GM21737 (cell line): ENCODE measurements at regions not wholly inside any gene's neighbourhood (a gene's known extent, or its start where the extent isn't known, plus 50 kb on each side); places are given as distances from the start of the nearest gene placed in this dataset.
"Not testable (repeated sequence)": the region's sequence is repeated elsewhere in the genome, so short reads cannot be mapped to it uniquely, and the experiment has no call there.

Source experiments
- ATAC-seq: cut with Tn5 transposase; IDR thresholded peaks from one replicate; pipeline ENCODE4 v1.9.1; 2021; ENCODE audit warnings: mild to moderate bottlenecking, moderate library complexity; ENCODE audit not compliant: unreplicated experiment

DNA sequence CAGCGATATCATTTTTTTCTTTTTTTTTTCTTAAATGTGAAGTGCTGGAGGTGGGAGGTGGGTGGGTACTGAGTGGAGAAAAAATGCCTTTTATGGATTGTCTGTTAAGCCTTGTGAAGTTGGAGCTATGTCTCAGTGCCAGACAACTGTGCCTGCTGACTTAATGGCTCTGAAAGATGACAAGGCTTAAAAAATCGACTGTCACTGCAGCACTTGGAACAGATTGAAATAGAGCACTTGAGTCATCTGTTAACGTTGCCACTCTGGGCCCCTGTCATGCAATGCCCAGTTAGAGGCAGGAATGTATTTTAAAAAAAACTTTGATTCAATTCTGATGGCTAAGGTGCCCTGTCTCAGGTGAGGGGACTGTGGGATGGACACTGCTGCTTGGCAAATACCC is 108.2 kb upstream of the HS3ST2 start:
- no peak for ATAC-seq

DNA sequence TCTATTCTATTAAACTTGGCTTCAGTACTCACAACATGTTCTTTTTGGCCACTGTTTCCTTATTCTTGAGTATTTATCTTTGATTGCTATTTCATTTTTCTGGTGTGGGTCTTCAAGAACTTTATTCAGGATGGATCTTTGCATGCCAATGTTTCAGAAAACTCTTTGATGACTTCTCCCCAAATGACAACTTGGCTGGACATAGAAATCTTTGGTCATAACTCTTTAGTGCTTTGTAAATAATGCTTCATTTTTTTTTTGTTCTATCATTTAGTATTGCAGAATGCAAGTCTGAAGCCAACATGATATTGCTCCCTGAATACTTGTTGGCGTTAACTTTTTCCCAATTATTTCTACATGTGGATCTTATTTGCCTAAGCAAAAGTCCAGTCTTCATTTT is 103.6 kb upstream of the HS3ST2 start:
- ATAC-seq: no peak

DNA sequence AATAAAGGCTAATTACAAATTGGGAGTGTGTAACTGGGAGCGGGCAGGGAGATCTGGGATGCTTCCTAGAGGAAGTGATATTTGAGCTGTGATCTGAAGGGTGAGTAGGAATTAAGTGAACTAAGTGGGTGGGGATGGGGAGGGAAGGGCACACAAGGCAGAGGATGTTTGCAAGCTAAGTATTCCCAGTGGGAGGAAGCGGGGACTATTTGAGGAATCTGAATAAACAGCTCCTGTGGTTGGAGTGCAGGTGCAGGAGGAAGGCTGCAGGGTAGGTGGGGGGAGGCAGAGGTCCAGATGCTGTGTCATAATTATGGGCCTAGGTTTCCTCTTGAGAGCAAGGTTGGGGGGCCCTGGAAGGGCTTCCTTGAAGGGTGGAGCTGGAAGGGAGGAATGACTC is 102.1 kb upstream of the HS3ST2 start:
- no peak for ATAC-seq

DNA sequence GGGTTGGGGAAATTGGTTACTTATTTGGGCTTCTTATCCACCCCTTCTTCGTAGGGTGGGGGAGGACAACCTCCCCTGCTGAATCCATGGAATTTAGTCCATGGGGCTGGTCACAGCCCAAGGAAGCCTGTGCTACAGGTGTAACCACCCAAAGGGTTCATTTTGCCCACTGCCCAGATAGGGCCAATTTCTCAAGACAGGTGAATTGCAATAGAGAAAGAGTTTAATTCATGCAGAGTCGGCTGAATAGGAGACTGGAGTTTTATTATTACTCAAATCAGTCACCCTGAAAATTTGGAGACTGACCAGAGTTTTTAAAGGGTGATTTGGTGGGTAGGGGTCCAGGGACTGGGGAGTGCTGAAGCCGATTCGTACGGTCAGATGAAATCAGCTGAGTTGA is 101.5 kb upstream of the HS3ST2 start:
- no peak for ATAC-seq

DNA sequence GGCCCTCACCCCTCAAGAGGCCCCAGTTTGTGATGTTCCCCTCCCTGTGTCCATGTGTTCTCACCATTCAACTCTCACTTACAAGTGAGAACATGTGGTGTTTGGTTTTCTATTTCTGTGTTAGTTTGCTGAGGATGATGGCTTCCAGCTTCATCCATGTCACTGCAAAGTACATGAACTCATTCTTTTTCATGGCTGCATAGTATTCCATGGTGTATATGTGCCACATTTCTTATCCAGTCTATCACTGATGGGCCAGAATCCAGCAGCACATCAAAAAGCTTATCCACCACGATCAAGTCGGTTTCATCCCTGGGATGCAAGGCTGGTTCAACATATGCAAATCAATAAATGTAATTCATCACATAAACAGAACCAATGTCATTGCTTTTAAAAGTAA is 95.4 kb upstream of the HS3ST2 start:
- not testable (repeated sequence) for ATAC-seq

DNA sequence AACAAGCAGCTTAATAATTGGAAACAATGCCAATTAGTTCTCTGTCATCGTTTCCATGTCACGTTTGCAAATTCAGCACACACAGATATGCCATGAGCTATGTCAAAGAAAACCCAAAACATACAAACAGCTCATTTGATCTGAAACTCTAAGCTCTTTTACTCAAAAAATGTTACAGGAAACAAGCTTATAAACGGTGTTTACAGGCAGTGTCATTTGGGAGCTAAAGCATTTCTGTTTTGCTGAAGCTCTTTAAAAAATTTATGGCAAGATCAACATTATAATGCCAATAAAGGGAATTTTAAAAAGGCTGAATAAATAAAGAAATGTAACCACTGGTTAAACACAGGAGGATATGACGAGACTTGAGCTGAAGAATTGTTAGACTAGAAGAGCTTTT is 94.0 kb upstream of the HS3ST2 start:
- ATAC-seq: no peak

DNA sequence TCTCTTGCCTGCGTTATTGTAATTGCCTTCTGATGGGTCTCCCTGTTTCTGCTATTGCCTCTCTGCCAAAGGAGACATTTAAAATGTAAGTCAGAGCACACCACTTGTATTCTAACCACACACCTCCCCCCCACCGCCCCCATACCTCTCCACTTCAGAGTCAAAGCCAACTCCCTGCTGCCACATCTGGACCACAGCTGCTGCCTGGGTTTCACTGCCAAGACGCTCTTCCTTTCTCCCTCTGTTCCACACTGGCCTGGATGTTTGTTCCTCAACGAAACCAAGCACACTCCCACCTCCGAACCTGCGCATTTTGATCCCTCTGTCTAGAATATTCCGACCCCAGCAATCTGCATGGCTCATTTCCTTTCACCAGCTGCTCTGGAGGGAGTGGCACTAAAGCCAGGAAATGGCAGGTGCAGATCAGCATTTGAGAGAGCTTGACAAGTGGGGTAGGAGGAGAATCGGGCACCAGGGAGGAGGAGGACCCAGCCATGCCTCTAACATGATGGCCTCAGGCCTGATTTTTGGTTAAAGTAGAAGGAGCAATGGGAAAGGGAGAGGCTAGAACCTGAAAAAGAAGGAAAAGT is 92.4 kb upstream of the HS3ST2 start:
- ATAC-seq: no peak

DNA sequence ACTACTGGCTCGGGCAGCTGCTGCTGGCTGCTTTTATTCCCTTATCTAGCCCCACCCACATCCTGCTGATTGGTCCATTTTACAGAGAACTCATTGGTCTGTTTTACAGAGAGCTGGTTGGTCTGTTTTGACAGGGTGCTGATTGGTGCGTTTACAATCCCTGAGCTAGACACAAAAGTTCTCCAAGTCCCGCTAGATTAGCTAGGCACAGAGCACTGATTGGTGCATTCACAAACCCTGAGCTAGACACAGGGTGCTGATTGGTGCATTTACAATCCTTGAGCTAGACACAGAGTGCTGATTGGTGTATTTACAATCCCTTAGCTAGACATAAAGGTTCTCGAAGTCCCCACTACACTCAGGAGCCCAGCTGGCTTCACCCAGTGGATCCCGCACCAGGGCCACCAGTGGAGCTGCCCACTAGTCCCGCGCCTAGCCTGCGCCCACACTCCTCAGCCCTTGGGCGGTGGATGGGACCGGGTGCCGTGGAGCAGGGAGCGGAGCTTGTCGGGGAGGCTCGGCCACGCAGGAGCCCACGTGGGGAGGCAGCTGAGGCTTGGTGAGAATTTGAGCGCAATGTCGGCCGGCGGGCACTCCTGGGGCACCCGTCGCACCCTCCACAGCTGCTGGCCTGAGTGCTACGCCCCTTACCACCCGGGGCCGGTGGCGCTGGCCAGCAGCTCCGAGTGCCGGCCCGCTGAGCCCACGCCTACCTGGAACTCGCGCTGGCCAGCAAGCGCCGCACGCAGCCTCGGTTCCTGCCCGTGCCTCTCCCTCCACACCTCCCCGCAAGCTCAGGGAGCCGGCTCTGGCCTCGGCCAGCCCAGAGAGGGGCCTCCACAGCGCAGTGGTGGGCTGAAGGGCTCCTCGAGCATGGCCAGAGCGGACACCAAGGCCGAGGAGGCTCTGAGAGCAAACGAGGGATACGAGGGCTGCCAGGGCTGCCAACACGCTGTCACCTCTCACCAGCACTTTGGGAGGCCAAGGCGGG is 91.1 kb upstream of the HS3ST2 start:
- not testable (repeated sequence) for ATAC-seq

DNA sequence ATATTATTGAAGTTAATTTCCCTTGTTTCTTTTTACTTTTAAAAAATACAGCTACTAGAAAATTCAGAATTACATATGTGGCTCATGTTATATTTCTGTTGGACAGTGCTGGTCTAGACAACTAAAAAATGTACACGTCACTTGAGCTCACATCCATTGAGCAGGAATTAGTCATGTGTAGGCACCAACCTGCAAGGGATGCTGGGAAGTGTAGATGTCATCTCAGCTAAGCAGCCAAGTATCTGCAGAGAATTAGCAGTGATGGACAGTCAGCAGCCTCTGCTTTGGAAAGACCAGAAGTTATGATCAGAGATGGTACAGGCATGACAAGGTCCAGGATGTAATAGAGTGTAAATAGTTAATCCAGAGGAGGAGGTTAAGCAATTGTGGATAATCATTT is 87.1 kb upstream of the HS3ST2 start:
- ATAC-seq: no peak

DNA sequence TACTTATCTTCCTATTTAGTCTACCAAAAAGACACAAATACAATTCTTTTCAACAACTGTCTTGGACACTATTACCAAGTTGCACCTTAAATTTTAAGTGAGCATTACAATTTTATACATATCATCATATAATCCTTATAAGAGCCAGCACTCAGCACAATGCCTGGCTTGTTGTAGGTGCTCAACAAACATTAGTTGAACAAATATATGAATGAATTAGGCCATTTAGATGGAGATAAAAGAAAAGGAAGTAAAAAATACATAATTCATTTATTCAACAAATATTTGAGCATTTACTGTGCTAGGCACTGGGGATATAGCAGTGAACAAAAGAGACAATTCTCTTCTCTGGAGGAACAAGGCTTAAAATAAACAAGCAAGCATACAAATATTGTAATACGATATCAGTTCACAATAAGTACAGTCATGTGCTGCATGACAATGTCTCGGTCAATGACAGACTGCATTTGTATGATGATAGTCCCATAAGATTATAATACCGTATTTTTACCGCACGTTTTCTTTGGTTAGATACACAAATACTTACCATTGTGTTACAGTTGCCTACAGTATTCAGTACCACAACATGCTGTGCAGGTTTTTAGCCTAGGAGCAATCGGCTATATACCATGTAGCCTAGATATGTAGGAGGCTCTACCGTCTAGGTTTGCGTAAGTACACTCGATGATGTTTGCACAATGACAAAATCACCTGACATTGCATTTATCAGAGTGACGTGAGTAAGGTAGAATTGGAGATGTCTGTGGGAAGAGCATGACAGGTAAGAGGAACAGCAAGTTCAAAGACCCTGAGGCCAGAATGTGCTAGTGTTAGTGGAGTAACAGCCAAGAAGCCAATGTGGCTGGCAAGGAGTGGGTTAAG is 86.4 kb upstream of the HS3ST2 start:
- no peak for ATAC-seq

DNA sequence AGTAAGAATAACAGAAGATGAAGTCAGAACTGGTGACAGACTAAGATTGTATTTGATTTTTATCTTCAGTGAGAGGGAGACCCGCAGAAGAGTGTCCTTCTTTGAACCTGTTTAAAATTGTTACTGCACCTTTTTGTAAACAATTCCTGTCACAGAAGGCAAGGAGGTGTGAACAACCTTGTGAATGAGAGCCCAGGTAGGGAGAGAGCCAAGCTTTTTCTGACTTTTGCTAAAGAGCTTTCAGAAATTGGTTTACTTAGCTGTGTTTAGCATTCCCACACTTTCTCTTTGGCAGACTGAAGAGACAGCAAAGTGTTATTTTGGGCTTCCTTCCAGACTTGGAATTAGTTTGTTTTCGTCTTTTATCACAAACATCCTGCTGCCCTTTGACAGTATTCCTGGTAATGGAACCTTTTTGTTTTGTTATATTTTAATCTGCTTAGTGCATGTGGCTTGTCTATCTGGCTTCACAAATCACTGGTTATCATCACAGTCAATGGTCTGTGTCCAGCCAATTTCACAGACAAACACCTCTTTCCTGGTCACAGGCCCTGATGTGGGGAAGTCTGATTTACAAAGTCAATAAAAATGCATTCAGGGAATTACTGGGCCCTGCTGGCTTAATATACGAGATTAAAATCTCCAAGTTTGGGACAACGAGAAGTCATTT is 85.7 kb upstream of the HS3ST2 start:
- ATAC-seq: no peak

DNA sequence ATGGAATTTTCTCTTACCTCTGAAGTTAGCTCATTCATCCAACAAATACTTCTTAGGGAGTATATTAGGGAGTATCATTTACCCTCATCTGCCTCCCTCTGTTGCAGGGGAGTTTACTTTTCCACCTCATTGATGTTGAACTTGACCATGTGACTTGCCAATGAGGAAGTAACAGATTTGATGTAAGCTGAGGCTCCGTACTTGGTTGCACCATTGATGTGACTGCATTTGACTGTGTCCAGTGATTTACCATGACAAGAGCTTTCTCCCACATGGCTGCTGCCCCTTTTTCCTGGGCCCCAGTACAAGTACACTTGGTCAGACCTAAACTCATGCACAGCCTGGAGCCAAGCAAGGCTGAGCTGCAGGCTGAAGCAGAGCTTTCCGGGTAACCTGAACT is 81.6 kb upstream of the HS3ST2 start:
- ATAC-seq: no peak

DNA sequence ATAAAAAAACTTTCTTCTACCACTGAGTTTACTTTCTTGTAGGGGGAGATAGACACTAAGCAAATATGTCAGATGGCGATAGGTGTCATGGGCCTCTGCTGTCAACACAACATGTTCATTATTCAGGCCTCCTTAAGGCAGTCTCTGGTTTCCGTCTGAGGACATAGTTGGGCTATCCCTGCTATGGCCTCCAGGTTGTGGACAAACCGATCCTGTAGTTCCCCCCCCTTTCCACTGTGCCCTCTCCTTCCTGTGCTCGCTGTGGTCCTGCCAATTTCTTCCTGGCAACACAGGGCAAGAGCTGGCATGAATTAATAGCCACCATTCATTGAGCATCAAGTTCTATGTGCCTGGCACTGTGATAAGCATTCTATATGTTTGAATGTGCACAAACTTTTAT is 81.0 kb upstream of the HS3ST2 start:
- ATAC-seq: no peak

DNA sequence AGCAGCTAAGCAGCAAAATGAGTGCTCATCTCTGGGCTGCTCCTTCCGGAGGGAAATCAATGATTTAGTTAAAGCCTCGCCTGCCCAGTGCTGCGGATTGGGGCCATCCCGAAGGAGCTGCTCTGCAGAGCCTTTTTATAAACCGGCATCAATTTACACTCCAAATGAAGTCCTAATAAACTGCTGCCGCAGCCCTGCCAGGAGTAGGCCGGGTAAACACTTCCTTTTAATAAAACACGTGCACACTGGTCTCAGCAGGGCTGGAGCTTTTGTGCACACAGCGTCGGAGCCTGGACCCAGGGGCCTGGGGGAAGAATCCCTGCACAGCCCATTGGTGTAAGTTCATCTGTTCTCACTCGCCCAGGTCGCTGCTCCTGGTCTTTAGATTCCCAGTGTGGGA is 79.6 kb upstream of the HS3ST2 start:
- ATAC-seq: no peak

DNA sequence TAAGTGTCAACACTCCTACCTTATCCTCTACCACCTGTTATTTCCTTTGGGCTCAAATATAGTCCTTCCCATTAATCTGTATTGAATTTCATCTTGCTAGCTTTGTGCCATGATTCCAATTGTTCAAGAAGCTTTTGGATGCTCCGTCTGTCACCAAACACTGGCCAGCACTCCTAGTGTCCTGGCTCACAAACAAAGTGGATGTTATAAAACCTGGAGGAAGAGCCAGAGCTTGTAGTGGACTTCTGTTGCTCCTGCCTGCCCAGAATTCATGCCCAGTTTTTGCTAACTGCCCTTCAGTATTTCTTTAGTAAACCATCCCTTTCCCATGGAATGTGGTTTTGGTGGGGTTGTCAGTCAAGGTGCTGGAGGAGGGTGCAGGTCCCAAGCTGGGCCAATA is 77.2 kb upstream of the HS3ST2 start:
- no peak for ATAC-seq

DNA sequence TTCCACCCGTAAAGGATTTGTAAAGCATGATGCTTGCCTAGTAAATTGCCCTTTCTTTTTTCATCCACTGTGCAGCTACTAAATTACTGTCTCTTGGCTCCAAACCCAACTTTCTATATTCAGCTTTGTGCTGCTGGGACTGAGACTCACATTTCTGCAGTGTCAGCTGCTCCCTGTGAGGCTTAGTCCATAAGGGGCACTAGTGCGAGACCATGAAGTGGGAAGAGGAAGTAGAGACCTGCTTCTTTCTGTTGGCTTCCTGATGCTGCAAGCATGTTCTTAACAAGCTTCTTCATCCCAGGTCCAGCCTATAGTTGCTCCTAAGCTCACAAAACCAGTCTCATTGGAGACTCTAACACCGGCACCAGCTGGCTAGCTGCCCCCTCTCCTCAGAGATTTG is 74.9 kb upstream of the HS3ST2 start:
- no peak for ATAC-seq

DNA sequence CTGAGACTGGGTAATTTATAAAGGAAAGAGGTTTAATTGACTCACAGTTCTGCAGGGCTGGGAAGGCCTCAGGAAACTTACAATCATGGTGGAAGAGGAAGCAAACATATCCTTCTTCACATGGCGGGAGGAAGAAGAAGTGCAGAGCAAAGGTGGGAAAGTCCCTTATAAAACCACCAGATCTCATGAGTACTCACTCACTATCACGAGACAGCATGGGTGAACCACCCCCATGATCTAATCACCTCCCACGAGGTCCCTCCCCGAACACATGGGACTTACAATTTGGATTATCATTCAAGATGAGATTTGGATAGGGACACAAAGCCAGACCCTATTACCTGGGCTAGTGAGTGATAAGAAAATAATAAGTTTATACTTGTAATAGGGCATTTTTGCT is 70.6 kb upstream of the HS3ST2 start:
- ATAC-seq: no peak

DNA sequence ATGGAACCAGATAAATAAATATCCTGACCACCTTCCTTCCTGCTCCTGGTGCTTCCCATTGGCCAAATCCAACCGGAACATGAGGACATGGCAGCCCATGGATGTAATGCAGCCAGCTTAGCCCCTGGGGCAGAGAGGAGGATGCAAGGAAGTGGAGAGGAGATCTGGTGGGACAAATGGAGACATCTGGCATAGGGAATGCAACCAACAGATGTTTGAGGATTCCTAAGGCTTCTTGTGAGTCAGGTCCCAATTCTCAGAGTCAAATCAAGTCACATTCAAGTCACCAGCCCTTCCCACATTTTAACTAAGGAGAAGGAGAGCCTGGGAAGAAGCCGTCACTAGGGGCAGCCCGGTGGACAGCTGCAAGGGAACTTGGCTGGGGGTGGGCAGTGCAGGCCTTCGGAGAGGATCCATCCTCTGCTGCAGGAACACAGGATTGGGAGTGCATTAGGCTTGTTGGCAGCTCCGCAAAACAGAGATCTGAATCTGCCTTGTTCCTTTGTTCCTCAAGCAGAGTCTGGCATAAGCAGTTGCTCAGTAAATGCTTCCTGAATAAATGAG is 62.8 kb upstream of the HS3ST2 start:
- ATAC-seq: no peak

DNA sequence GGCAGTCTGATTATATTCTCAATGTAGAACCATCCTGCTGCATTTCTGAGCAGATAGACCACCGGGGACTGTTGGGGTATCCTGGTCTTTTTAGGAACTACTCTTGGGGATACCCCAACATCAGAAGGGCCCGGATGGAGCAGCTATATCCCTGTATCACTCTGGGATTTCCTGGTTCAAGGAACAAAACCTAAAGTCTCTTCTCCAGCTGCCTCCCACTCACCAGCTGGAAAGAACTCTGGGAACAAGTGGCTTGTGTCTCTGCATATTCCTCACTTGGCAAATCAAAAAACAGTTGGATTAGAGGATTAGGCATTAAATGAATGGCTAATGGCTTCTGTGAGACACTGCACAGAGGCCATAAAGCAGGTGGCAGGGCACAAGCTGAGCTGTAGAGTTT is 62.3 kb upstream of the HS3ST2 start:
- ATAC-seq: no peak

DNA sequence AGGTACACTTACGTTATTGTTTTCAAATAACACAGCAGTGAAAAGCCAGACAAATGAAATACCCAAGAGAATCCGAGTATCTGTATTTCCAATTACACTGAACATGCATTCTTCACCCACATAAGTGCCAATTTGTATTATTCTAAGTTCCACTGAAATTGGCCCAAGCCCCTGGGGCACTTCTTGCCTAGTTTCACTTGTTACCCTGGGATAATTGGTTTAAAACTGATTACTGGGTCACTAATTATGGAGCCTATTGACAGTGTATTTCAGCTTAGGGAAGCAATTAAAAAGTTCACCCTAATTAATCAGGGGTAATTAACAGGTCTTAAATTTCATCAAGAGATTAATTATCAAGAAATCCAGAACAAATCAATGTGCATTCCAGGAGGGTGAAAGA is 60.5 kb upstream of the HS3ST2 start:
- no peak for ATAC-seq

DNA sequence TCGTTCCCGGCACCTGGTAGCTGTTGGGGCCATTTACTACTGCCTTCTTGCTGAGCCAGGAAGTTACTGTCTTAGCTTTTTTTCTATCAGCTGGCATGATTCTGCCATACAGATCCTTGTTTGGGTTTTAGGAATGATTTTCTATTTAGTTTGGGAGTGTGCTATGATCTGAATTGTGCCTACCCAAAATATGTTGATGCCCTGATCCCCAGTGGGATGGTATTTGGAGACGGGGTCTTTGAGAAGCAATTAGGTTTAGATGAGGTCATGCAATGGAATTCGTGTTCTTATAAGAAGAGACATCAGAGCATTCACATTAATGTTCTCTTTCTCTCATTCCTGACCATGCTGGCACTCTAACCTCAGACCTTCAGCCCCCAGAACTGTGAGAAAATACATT is 59.4 kb upstream of the HS3ST2 start:
- no peak for ATAC-seq
